ENCODE measurements at regions not wholly inside any gene's neighbourhood (a gene's known extent, or its start where the extent isn't known, plus 50 kb on each side); places are given as distances from the start of the nearest gene placed in this dataset.
"Not testable (repeated sequence)": the region's sequence is repeated elsewhere in the genome, so short reads cannot be mapped to it uniquely, and the experiment has no call there.

DNA sequence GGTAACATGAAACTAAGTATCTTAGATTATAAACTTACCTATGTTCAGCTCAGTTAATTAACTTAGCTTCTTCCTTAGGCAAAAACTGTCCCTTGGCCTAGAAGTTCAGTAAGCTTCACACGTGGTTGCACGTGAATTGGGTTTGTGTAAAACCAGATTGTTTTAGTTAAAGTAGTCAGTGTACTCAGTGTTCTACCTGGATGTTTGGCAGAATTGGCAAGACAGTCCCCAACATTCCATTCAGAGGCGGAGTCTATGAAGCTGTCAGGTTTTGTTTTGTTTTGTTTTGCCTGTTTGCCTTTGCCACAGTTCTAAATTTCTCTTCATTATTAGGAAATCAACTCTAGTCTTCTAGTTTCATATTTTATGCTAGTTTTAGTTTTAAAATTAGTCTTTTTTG lies 105.3 kb upstream of the ZEB2 start (continued):
- TF ChIP-seq, protein P1, sequence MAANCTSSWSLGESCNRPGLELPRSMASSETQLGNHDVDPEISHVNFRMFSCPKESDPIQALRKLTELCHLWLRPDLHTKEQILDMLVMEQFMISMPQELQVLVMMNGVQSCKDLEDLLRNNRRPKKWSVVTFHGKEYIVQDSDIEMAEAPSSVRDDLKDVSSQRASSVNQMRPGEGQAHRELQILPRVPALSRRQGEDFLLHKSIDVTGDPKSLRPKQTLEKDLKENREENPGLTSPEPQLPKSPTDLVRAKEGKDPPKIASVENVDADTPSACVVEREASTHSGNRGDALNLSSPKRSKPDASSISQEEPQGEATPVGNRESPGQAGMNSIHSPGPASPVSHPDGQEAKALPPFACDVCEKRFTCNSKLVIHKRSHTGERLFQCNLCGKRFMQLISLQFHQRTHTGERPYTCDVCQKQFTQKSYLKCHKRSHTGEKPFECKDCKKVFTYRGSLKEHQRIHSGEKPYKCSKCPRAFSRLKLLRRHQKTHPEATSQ (tag by site-specific recombination; IDR thresholded peaks at IDR 0.05) = no peak
- TF ChIP-seq EGR2 (tag by site-specific recombination; IDR thresholded peaks at IDR 0.05; ENCODE audit: low read depth) (no peak), MYNN (tag by site-specific recombination; IDR thresholded peaks at IDR 0.05; ENCODE audit: borderline replicate concordance) (no peak)
- TF ChIP-seq, protein P2, sequence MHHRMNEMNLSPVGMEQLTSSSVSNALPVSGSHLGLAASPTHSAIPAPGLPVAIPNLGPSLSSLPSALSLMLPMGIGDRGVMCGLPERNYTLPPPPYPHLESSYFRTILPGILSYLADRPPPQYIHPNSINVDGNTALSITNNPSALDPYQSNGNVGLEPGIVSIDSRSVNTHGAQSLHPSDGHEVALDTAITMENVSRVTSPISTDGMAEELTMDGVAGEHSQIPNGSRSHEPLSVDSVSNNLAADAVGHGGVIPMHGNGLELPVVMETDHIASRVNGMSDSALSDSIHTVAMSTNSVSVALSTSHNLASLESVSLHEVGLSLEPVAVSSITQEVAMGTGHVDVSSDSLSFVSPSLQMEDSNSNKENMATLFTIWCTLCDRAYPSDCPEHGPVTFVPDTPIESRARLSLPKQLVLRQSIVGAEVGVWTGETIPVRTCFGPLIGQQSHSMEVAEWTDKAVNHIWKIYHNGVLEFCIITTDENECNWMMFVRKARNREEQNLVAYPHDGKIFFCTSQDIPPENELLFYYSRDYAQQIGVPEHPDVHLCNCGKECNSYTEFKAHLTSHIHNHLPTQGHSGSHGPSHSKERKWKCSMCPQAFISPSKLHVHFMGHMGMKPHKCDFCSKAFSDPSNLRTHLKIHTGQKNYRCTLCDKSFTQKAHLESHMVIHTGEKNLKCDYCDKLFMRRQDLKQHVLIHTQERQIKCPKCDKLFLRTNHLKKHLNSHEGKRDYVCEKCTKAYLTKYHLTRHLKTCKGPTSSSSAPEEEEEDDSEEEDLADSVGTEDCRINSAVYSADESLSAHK (tag by site-specific recombination; IDR thresholded peaks at IDR 0.05) = no peak

DNA sequence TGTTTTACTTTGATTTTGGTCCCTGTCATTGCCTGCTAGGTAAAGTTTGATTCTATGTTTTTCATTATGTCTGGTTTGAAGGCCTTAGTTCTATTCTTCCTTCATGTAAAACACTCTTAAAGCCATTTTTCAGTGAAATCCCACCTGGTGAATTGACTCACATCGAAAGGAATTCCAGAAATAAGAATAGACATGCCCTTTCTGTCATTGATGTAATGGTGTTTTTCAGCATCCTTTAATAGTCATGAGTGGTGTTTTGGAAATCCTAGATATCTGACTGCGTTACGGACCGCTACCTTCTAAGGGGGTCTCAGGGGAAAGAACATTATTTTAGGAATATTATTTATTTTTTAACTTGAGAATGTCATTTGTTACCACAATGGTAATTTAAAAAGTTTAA lies 104.5 kb upstream of the ZEB2 start:
- ChIA-PET POLR2A (no interaction called here), CTCF (no interaction called here)
- no peak overlapping the region for H3K27ac ChIP-seq (ENCODE audit: extremely low read depth, low read depth, low read length)
- H3K4me1 ChIP-seq (ENCODE audit: control insufficient read depth, insufficient read depth, low read length) = peaks cover 2% of the 10 kb centered on the region; the same call in 1 of the 2 replicates
- no peak overlapping the region for H3K4me3 ChIP-seq (ENCODE audit: low read depth, low read length)
- no peaks in the 10 kb centered on the region for H3K9me3 ChIP-seq (ENCODE audit: control insufficient read depth, insufficient read depth, low read depth, low read length)
- no peak for TF ChIP-seq WT1 (tag by site-specific recombination; IDR thresholded peaks at IDR 0.05)
- no peaks in the 10 kb centered on the region for H3K36me3 ChIP-seq (ENCODE audit: control insufficient read depth in 2 of 2, insufficient read depth in 1 of 2, low read length in 2 of 2)

DNA sequence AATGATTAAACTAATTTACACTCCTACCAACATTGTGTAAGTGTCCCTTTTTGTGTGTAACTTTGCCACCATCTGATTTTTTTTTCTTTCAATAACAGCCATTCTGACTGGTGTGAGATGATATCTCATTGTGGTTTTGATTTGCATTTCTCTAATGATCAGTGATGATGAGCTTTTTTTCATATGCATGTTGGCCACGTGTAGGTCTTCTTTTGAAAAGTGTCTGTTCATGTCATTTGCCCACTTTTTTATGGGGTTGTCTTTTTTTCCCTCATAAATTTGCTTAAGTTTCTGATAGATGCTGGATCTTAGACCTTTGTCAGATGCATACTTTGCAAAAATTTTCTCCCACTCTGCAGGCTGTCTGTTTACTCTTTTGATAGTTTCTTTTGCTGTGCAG lies 102.5 kb upstream of the ZEB2 start:
- H3K4me3 ChIP-seq (ENCODE audit: low read depth, low read length); H3K36me3 ChIP-seq (ENCODE audit: control insufficient read depth in 2 of 2, insufficient read depth in 1 of 2, low read length in 2 of 2); CTCF ChIA-PET; H3K27ac ChIP-seq (ENCODE audit: extremely low read depth, low read depth, low read length); POLR2A ChIA-PET; H3K4me1 ChIP-seq (ENCODE audit: control insufficient read depth, insufficient read depth, low read length); H3K9me3 ChIP-seq (ENCODE audit: control insufficient read depth, insufficient read depth, low read depth, low read length): not testable (repeated sequence)
- TF ChIP-seq SETDB1 (IDR thresholded peaks at IDR 0.05; ENCODE audit: insufficient read length, low read length) = peak; percentile 13

DNA sequence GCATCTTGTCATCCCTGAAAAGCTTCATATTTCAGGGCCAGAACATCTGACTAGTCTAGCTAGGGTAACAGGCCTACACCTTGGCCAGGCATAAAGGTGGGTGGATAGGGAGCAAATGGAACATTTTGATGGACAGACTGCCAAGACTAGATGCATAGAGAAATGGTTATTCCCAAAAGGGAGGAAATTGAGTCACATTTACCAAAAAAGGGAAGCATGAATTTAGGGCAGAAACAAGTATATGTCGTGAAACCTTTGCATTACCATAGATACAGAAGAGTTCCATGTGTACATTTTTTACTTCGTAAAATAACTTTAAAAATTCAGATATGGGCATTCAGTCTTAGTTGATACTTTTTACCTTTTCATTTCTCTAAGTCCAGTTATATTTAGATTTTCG lies 101.3 kb upstream of the ZEB2 start:
- ChIA-PET POLR2A (no interaction called here), CTCF (no interaction called here)
- Histone ChIP-seq H3K27ac (ENCODE audit: extremely low read depth, low read depth, low read length) (no peak overlapping the region), H3K36me3 (ENCODE audit: control insufficient read depth in 2 of 2, insufficient read depth in 1 of 2, low read length in 2 of 2) (no peaks in the 10 kb centered on the region), H3K9me3 (ENCODE audit: control insufficient read depth, insufficient read depth, low read depth, low read length) (no peaks in the 10 kb centered on the region), H3K4me3 (ENCODE audit: low read depth, low read length) (no peak overlapping the region), H3K4me1 (ENCODE audit: control insufficient read depth, insufficient read depth, low read length) (peaks cover 2% of the 10 kb centered on the region; the same call in 1 of the 2 replicates)
- no peak for TF ChIP-seq ZNF521 (tag by site-specific recombination; IDR thresholded peaks at IDR 0.05)

DNA sequence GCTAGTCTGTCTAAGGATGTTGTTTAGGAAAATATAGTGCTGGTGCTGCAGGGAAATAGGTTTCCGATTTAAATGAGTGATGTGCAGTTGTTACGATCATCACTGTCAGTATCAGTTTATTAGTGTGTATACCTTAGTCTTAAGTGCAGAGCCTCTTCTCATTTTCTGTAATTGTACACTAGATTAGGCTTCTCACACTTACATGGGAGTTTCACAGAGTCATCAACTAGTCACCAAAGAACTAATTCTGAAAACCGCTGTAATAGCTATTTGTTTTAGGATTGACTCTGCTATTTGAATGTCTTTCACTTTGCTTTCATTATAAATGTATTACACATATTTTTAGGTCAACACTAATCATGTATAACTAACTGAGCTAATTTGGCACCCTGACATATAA lies 99.8 kb upstream of the ZEB2 start:
- H3K27ac ChIP-seq (ENCODE audit: extremely low read depth, low read depth, low read length) = no peak overlapping the region
- no peaks in the 10 kb centered on the region for H3K9me3 ChIP-seq (ENCODE audit: control insufficient read depth, insufficient read depth, low read depth, low read length)
- H3K4me1 ChIP-seq (ENCODE audit: control insufficient read depth, insufficient read depth, low read length) = no peaks in the 10 kb centered on the region
- ChIA-PET POLR2A (no interaction called here), CTCF (interaction anchor here (0.6 kb wide), 1 partner anchor 252 kb away, joined by 3 read pairs; no protein-coding TSS in a partner anchor)
- no peak overlapping the region for H3K4me3 ChIP-seq (ENCODE audit: low read depth, low read length)
- TF ChIP-seq IKZF3 (tag by site-specific recombination; IDR thresholded peaks at IDR 0.05) (no peak), GLI2 (tag by site-specific recombination; IDR thresholded peaks at IDR 0.05; ENCODE audit: borderline replicate concordance, low read depth) (no peak), ZNF514 (tag by site-specific recombination; IDR thresholded peaks at IDR 0.05) (no peak)
- H3K36me3 ChIP-seq (ENCODE audit: control insufficient read depth in 2 of 2, insufficient read depth in 1 of 2, low read length in 2 of 2) = no peaks in the 10 kb centered on the region

DNA sequence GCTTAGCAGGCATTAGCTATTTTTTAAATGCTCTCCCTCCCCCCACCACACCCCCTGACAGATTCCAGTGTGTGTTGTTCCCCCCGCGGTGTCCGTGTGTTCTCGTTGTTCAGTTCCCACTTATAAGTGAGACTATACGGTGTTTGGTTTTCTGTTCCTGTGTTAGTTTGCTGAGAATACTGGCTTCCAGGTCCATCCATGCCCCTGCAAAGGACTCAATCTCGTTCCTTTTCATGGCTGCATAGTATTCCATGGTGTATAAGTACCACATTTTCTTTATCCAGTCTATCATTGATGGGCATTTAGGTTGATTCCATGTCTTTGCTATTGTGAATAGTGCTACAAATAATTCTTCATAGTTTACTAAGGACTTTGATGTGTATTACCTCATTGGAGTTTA lies 97.3 kb upstream of the ZEB2 start:
- TF ChIP-seq ZNF146 (tag by site-specific recombination; IDR thresholded peaks at IDR 0.05) = peak; percentile 86
- H3K36me3 ChIP-seq (ENCODE audit: control insufficient read depth in 2 of 2, insufficient read depth in 1 of 2, low read length in 2 of 2); POLR2A ChIA-PET; H3K27ac ChIP-seq (ENCODE audit: extremely low read depth, low read depth, low read length); H3K4me1 ChIP-seq (ENCODE audit: control insufficient read depth, insufficient read depth, low read length); CTCF ChIA-PET; H3K9me3 ChIP-seq (ENCODE audit: control insufficient read depth, insufficient read depth, low read depth, low read length); H3K4me3 ChIP-seq (ENCODE audit: low read depth, low read length): not testable (repeated sequence)

Measured in HEK293 (cell line).